HepG2 (cell line): ENCODE measurements at regions not wholly inside any gene's neighbourhood (a gene's known extent, or its start where the extent isn't known, plus 50 kb on each side); places are given as distances from the start of the nearest gene placed in this dataset.

ENCODE experiments used
- ARNT ChIP-seq: fragments of 450-650 bp; IDR thresholded peaks from 2 replicates; pipeline ENCODE4 v1.6.1; 2017
- CTCF ChIP-seq: sonication (generic); formaldehyde crosslinking; IDR thresholded peaks from 2 replicates; pipeline ENCODE4 v1.5.0; 2020; ENCODE audit warnings: mild to moderate bottlenecking, missing genetic modification reagents, moderate library complexity
- EZH2 ChIP-seq: conservative IDR thresholded peaks from 2 replicates; pipeline ENCODE4 v1.6.1; 2012; ENCODE audit warnings: mild to moderate bottlenecking, low read depth, low read length, moderate library complexity
- FOSL1 ChIP-seq: sonication (generic); formaldehyde crosslinking; IDR thresholded peaks from 2 replicates; pipeline ENCODE4 v1.9.0; 2021; ENCODE audit warnings: missing genetic modification reagents, borderline replicate concordance
- NFIC ChIP-seq: IDR thresholded peaks from 2 replicates; pipeline ENCODE4 v1.6.1; 2012; ENCODE audit warnings: mild to moderate bottlenecking, low read length, inconsistent platforms
- TAF1 ChIP-seq: sonication (generic); formaldehyde crosslinking; IDR thresholded peaks from 2 replicates; pipeline ENCODE4 v1.4.0; 2020; ENCODE audit warnings: missing genetic modification reagents

- TF ChIP-seq TAF1, result no peak
- no peak for TF ChIP-seq CTCF (CRISPR knock-in tag)
- no peak for TF ChIP-seq NFIC
- TF ChIP-seq EZH2, result no peak
- no peak for TF ChIP-seq ARNT
- TF ChIP-seq FOSL1, result no peak
Measured at GRCh38 chr13:104355041-104355670, 1288.9 kb upstream of the SLC10A2 start.
